GM12891 (cell line): ENCODE measurements at regions not wholly inside any gene's neighbourhood (a gene's known extent, or its start where the extent isn't known, plus 50 kb on each side); places are given as distances from the start of the nearest gene placed in this dataset.

Source experiments
- DNase-seq: peaks from one replicate; pipeline ENCODE4 v3.0.0; 2011; ENCODE audit warnings: low spot score; ENCODE audit not compliant: insufficient read length
- FAIRE-seq: peaks from 2 replicates; lab custom pipeline; 2011; peaks lifted over from hg19 to GRCh38; lab: Jason Lieb, UNC
- PAX5 ChIP-seq: IDR thresholded peaks from 2 replicates; pipeline ENCODE4 v1.6.1; 2011; ENCODE audit warnings: low read length, moderate library complexity, mild to moderate bottlenecking; ENCODE audit not compliant: insufficient read depth, severe bottlenecking
- POLR2A ChIP-seq: IDR thresholded peaks from 2 replicates; pipeline ENCODE4 v1.6.1; 2011; ENCODE audit warnings: low read depth, low read length, control low read depth
- POLR2AphosphoS5 ChIP-seq: IDR thresholded peaks from 2 replicates; pipeline ENCODE4 v1.6.1; 2011; ENCODE audit warnings: low read depth, low read length, control low read depth
- POU2F2 ChIP-seq: IDR thresholded peaks from 2 replicates; pipeline ENCODE4 v1.6.1; 2011; ENCODE audit warnings: low read depth, mild to moderate bottlenecking, control low read depth, low read length, moderate library complexity
- SPI1 ChIP-seq: IDR thresholded peaks from 2 replicates; pipeline ENCODE4 v1.6.1; 2011; ENCODE audit warnings: low read depth, low read length, control low read depth
- TAF1 ChIP-seq: IDR thresholded peaks from 2 replicates; pipeline ENCODE4 v1.6.1; 2011; ENCODE audit warnings: low read depth, low read length, control low read depth

DNA sequence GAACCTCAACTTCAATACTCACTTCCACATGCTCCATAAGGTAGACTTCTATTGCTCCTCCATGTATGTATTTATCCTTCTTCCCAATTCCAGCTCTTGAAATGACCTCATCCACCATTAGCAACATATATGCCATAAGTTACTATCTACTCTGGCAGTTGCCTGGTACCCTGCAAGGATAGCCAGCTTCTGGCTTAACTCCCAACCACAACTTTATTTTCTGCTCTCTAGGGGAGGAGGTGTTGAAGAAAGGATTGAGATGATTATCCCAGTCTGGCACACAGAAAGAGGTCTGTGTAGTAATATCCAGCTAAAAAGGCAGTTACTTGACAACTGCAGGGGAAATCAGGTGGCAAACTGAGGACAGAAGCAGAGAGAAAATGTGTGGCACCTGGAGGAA is 71.5 kb upstream of the MDM1 start:
- no peak for FAIRE-seq
- TF ChIP-seq PAX5 = no peak
- no peak for TF ChIP-seq SPI1
- no peak for TF ChIP-seq POU2F2
- TF ChIP-seq TAF1 = no peak
- no peak for DNase-seq

GRCh38 chr12:68405343-68405781 is 73.2 kb upstream of the MDM1 start:
- FAIRE-seq = no peak
- TF ChIP-seq PAX5 (no peak), POU2F2 (no peak), SPI1 (no peak), POLR2AphosphoS5 (no peak), TAF1 (no peak), POLR2A (no peak)
- no peak for DNase-seq

DNA sequence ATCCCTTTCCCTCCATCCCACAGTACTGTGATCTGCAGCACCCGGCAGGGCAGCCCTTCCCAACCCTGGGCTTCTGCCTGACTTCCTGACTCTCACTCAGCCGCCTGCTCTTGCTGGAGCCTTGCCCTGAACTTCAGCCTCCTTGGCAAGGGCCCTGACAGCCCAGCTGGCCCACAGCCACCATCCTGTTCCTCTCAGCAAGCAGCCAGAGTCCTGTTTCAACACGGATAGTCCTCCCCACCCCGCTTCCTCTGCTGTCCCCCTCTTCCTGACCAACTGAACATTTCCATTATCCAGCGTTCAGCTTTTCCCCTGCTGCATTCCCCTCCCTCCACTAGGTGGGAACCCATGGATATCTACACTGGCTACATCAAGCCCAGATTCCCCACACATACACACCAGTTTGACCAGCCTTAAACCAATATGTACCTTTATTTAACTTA is 74.0 kb upstream of the MDM1 start:
- TF ChIP-seq POLR2A (no peak), POLR2AphosphoS5 (no peak), TAF1 (no peak), SPI1 (no peak), PAX5 (no peak), POU2F2 (no peak)
- DNase-seq (no peak), FAIRE-seq (no peak)

- DNase-seq (no peak), FAIRE-seq (no peak)
- no peak for TF ChIP-seq POLR2A
- no peak for TF ChIP-seq PAX5
- TF ChIP-seq SPI1 = no peak
- no peak for TF ChIP-seq POLR2AphosphoS5
- TF ChIP-seq TAF1 = no peak
- no peak for TF ChIP-seq POU2F2
Measured at GRCh38 chr12:68406911-68407310, 74.7 kb upstream of the MDM1 start.

DNA sequence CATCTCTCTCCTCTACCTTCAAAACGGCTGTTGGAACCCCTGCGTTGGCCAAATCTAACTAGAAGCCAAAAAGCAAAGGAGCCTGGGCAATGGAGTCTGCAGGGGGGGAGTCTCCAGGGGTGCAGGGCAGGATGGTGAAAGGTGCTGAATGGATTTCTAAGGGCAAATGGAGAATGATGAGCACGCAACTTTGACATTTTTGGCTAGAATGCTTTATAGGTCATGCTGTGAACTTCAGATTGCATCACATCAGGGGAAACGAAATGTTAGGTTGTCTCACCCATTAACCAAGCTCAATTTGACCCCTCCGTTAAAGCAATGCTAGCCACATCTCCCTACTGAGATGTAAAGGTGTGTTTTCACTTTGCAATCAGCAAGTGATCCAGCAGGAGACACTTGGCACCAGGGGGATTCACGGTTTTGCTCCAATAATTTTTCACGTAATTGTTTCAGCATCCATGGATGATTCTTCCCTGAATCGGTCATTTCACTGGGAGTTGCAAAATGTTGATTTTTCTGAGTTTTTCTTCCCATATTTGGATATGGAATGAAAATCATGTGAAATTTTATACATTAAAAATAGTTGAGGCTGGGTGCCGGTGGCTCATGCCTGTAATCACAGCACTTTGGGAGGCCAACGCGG is 78.0 kb upstream of the MDM1 start:
- TF ChIP-seq POLR2A (no peak), SPI1 (no peak), POU2F2 (no peak), PAX5 (no peak), POLR2AphosphoS5 (no peak), TAF1 (no peak)
- FAIRE-seq (no peak), DNase-seq (no peak)

DNA sequence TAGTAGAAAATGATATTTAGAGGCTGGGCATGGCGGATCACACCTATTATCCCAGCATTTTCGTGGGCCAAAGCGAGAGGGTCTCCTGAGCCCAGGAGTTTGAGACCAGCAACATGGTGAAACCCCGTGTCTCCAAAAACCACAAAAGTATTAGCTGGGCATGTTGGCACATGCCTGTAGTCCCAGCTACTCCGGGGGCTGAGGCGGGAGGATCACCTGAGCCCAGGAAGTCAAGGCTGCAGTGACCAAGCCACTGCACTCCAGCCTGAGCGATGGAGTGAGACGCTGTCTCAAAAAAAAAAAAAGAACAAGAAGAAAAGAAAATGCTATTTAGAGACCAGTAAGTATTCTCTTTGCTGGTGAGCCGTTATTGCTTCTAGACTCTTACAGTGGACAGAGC is 79.2 kb upstream of the MDM1 start:
- DNase-seq = no peak
- no peak for FAIRE-seq
- TF ChIP-seq POU2F2 = no peak
- no peak for TF ChIP-seq PAX5
- no peak for TF ChIP-seq SPI1
- no peak for TF ChIP-seq POLR2AphosphoS5
- TF ChIP-seq TAF1 = no peak
- no peak for TF ChIP-seq POLR2A

GRCh38 chr12:68414988-68415387 is 82.8 kb upstream of the MDM1 start:
- FAIRE-seq (peak; percentile 75), DNase-seq (no peak)
- TF ChIP-seq TAF1 (no peak), SPI1 (peak; percentile 61), POLR2A (no peak), PAX5 (no peak), POU2F2 (no peak), POLR2AphosphoS5 (no peak)

DNA sequence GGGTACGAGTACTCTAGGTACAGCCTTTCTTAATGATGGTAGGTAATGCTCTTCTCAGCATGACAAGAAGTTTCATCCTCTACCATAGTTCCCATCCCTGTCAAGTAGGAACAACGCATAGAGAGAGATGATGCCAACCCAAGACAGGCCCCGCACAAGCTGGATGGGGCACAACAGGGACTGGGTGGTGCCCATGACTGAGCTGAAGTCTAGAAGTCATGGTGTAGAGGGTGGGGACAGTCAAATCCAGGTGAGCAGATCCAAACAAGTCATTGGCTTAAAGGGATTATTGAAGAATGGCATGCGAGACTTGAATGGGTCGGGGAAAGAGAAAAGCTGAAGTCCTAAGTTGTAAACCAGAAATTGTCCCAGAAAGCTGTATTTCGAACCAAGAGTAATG is 84.2 kb upstream of the MDM1 start:
- FAIRE-seq (no peak), DNase-seq (no peak)
- TF ChIP-seq SPI1 (no peak), POLR2A (no peak), TAF1 (no peak), POLR2AphosphoS5 (no peak), PAX5 (no peak), POU2F2 (no peak)

DNA sequence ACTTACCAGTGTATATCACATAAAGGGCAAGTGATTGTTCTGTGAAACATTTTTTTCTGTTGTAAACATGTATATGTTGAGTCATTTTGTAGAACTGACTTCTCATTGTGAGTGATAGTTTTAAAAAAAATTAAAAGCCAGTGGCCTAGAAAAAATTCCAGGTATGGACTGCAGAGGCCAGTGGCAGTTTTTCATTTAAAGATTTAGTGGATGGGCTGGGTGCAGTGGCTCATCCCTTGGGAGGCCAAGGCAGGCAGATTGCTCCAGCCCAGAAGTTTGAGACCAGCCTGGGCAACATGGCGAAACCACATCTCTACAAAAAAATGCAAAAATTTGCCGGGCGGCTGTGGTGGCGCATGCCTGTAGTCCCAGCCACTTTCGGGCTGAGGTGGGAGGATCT is 84.7 kb upstream of the MDM1 start:
- DNase-seq = no peak
- FAIRE-seq = no peak
- TF ChIP-seq TAF1 = no peak
- no peak for TF ChIP-seq SPI1
- no peak for TF ChIP-seq POLR2A
- no peak for TF ChIP-seq POU2F2
- no peak for TF ChIP-seq PAX5
- no peak for TF ChIP-seq POLR2AphosphoS5

GRCh38 chr12:68418137-68418460 is 85.9 kb upstream of the MDM1 start:
- TF ChIP-seq POU2F2 = no peak
- no peak for TF ChIP-seq POLR2AphosphoS5
- TF ChIP-seq POLR2A = no peak
- TF ChIP-seq SPI1 = no peak
- no peak for TF ChIP-seq TAF1
- TF ChIP-seq PAX5 = no peak
- no peak for FAIRE-seq
- no peak for DNase-seq
